VCaP (cell line): ENCODE measurements at regions not wholly inside any gene's neighbourhood (a gene's known extent, or its start where the extent isn't known, plus 50 kb on each side); places are given as distances from the start of the nearest gene placed in this dataset.

ENCODE experiments used
- H3K27ac ChIP-seq: fragments of 450-650 bp; 2 replicates; pipeline ENCODE4 v1.5.1; 2017
- CTCF ChIP-seq: fragments of 450-650 bp; conservative IDR thresholded peaks from 2 replicates; pipeline ENCODE4 v1.5.1; 2017; ENCODE audit warnings: mild to moderate bottlenecking, moderate library complexity

GRCh38 chr7:51471210-51471980 lies 154.8 kb upstream of the COBL start:
- no peak overlapping the region for H3K27ac ChIP-seq

GRCh38 chr7:51467384-51468017 lies 150.9 kb upstream of the COBL start:
- no peak for TF ChIP-seq CTCF
- no peak overlapping the region for H3K27ac ChIP-seq

More at GRCh38 chr7:51471210-51471980, 154.8 kb upstream of the COBL start:
- TF ChIP-seq CTCF, result no peak

GRCh38 chr7:51459809-51460208 lies 143.2 kb upstream of the COBL start:
- no peak for TF ChIP-seq CTCF

GRCh38 chr7:51458693-51459092 lies 142.1 kb upstream of the COBL start:
- H3K27ac ChIP-seq, result no peak overlapping the region
- TF ChIP-seq CTCF, result no peak

More at GRCh38 chr7:51459809-51460208, 143.2 kb upstream of the COBL start:
- no peak overlapping the region for H3K27ac ChIP-seq

- peak overlapping the region; percentile 45 for H3K27ac ChIP-seq
- TF ChIP-seq CTCF, result no peak
These were observed 140.5 kb upstream of the COBL start for GRCh38 chr7:51457079-51457478.

- TF ChIP-seq CTCF, result no peak
These were observed 139.9 kb upstream of the COBL start for GRCh38 chr7:51456431-51457060.

GRCh38 chr7:51455948-51456347 lies 139.3 kb upstream of the COBL start:
- TF ChIP-seq CTCF, result no peak
- peak overlapping the region; percentile 45 for H3K27ac ChIP-seq

More at GRCh38 chr7:51456431-51457060, 139.9 kb upstream of the COBL start:
- H3K27ac ChIP-seq, result peak overlapping the region; percentile 45
